ENCODE measurements at regions not wholly inside any gene's neighbourhood (a gene's known extent, or its start where the extent isn't known, plus 50 kb on each side); places are given as distances from the start of the nearest gene placed in this dataset.

DNA sequence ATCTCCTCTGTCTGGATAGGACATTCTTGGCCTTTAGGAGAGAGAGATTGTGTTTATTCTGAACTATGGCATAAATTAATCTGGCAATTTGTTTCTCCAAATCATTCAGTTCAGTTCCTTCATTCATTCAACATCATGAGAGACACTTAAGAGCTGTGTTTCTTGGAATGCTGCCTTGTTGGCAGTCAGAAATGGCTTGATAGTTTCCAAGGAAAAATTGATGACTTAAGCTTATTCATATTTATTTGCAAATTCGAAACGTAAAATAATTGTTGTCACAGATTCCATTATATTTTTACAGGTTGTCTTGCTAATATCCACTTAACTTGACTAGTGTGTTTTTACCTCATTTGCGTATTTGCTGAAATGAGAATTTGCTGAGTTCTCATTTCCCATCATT is 393.0 kb downstream of the C12orf75 start:
- WGBS, 2 donors (ENCODE audit: low coverage in 1 of 2), result 87 to 93% methylated on average over 3 of the region's 3 CpGs

DNA sequence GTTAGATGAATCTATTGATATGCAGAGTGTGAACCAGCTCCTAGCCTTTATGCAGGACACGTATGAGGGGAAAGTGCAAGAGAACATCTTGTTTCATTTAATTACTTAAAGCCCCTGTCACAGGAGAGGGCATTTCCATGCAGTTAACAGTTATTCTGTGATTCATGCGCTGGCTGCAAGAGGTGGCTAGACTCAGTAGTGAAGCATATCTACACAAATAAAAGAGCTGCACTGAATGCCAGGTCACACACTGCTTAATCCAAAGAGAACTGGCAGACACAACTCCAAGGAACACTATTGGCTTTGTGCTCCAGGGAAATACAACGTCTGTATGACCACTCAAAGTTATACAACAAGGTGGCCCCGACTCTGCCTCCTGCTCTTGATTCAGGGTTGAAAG is 394.1 kb downstream of the C12orf75 start:
- no peak overlapping the region for H3K4me3 ChIP-seq
- 41 to 49% methylated on average over 3 to 4 of the region's 4 CpGs for WGBS, 2 donors (ENCODE audit: low coverage in 1 of 2)
- no peaks in the 10 kb centered on the region for H3K27me3 ChIP-seq
- no peak for TF ChIP-seq POLR2AphosphoS5 (IDR thresholded peaks at IDR 0.05)
- no peak for TF ChIP-seq POLR2A (IDR thresholded peaks at IDR 0.05)
- TF ChIP-seq, protein P1, sequence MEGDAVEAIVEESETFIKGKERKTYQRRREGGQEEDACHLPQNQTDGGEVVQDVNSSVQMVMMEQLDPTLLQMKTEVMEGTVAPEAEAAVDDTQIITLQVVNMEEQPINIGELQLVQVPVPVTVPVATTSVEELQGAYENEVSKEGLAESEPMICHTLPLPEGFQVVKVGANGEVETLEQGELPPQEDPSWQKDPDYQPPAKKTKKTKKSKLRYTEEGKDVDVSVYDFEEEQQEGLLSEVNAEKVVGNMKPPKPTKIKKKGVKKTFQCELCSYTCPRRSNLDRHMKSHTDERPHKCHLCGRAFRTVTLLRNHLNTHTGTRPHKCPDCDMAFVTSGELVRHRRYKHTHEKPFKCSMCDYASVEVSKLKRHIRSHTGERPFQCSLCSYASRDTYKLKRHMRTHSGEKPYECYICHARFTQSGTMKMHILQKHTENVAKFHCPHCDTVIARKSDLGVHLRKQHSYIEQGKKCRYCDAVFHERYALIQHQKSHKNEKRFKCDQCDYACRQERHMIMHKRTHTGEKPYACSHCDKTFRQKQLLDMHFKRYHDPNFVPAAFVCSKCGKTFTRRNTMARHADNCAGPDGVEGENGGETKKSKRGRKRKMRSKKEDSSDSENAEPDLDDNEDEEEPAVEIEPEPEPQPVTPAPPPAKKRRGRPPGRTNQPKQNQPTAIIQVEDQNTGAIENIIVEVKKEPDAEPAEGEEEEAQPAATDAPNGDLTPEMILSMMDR (IDR thresholded peaks at IDR 0.05), result no peak
- TF ChIP-seq EP300 (IDR thresholded peaks at IDR 0.05), result no peak
- H3K9me3 ChIP-seq, result no peaks in the 10 kb centered on the region
- no peak overlapping the region for H3K27ac ChIP-seq
- H3K36me3 ChIP-seq, result no peaks in the 10 kb centered on the region
- H3K4me1 ChIP-seq, result no peaks in the 10 kb centered on the region
- ATAC-seq, result no peak

More for the DNA sequence above, 393.0 kb downstream of the C12orf75 start:
- Histone ChIP-seq H3K36me3 (no peaks in the 10 kb centered on the region), H3K9me3 (no peaks in the 10 kb centered on the region), H3K27me3 (no peaks in the 10 kb centered on the region), H3K4me1 (no peaks in the 10 kb centered on the region), H3K27ac (no peak overlapping the region), H3K4me3 (no peak overlapping the region)
- no peak for ATAC-seq
- TF ChIP-seq POLR2AphosphoS5 (IDR thresholded peaks at IDR 0.05) (no peak), POLR2A (IDR thresholded peaks at IDR 0.05) (no peak), EP300 (IDR thresholded peaks at IDR 0.05) (no peak)
- TF ChIP-seq, protein P1 (IDR thresholded peaks at IDR 0.05), result no peak

DNA sequence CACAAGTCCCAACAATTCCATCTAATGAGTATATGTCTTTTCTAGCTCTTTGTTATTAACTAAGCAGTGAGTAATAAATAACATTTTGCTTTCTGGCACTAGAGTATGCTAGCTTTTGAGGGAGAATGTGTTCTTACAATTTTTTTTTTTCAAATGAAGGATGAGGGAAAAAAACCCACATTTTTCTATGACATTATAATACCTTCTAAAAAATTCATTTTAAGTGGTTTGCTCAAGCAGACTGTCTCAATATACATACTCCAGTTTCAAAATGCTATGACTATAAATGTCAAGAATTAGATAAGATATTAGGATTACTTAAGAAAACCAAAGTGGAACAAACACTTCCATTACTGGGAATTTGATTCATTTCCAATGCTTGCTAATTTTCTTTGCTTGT is 394.6 kb downstream of the C12orf75 start:
- H3K36me3 ChIP-seq, result no peaks in the 10 kb centered on the region
- H3K9me3 ChIP-seq, result no peaks in the 10 kb centered on the region
- TF ChIP-seq, protein P1 (IDR thresholded peaks at IDR 0.05), result no peak
- no peak for TF ChIP-seq POLR2AphosphoS5 (IDR thresholded peaks at IDR 0.05)
- no peak for TF ChIP-seq POLR2A (IDR thresholded peaks at IDR 0.05)
- no peak for TF ChIP-seq EP300 (IDR thresholded peaks at IDR 0.05)
- H3K4me1 ChIP-seq, result no peaks in the 10 kb centered on the region
- no peak for ATAC-seq
- H3K27ac ChIP-seq, result no peak overlapping the region
- H3K27me3 ChIP-seq, result no peaks in the 10 kb centered on the region
- H3K4me3 ChIP-seq, result no peak overlapping the region

DNA sequence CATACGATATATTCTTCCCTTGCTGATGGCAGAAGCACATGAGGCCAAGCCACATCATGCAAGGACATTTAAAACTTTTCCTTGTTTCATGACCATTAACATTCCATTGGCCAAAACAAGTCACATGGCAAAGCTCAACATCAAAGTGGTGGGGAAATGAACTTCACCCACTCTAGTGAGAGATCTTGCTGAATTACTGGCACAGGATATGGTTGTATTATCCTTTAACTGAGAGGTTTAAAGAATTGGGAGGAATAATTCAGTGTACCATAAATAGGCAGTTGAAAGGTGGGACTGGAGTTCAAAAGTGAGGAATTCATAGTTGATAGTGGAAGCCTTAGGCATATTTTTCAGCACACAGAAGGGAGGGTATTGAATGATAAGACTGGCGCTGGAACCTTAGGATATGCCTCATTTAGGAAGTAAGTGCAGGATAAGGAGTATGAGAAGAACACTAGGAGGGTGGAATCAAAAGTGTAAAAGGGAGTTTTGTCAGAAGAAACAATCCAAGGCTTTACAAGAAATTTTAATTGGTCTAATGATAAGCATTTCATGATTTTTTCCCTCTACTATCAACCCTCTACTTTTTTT is 398.8 kb downstream of the C12orf75 start:
- WGBS, 2 donors (ENCODE audit: low coverage in 1 of 2), result 60 to 85% methylated on average over 2 of the region's 2 CpGs
- no peak for ATAC-seq
- no peak overlapping the region for H3K4me3 ChIP-seq

DNA sequence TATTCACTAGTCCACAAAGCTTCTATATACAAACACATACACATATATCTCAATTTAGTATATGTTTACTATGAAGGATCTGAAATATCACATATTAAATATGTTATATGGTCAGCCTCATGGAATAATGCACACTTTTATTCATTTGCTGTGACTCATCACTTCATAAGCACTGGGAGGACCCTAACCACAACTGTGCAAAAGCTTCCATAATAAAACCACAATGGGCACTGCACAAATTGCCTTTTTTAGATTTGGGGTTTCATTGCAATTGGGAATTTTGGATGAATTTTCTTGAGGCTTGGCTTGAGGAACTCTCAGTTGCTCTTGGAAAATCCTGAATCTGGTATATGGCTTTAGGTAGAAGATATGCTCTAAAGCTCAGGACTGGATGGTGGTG is 399.4 kb downstream of the C12orf75 start:
- no peak for ATAC-seq
- TF ChIP-seq POLR2A (IDR thresholded peaks at IDR 0.05), result no peak
- TF ChIP-seq POLR2AphosphoS5 (IDR thresholded peaks at IDR 0.05), result no peak
- TF ChIP-seq, protein P1 (IDR thresholded peaks at IDR 0.05), result no peak
- no peak for TF ChIP-seq EP300 (IDR thresholded peaks at IDR 0.05)
- Histone ChIP-seq H3K27ac (no peak overlapping the region), H3K36me3 (no peaks in the 10 kb centered on the region), H3K4me1 (no peaks in the 10 kb centered on the region), H3K4me3 (no peak overlapping the region), H3K9me3 (no peaks in the 10 kb centered on the region), H3K27me3 (no peaks in the 10 kb centered on the region)

More for the DNA sequence above, 398.8 kb downstream of the C12orf75 start:
- H3K36me3 ChIP-seq, result no peaks in the 10 kb centered on the region
- no peak overlapping the region for H3K27ac ChIP-seq
- H3K4me1 ChIP-seq, result no peaks in the 10 kb centered on the region
- TF ChIP-seq POLR2AphosphoS5 (IDR thresholded peaks at IDR 0.05) (no peak), EP300 (IDR thresholded peaks at IDR 0.05) (no peak)
- no peaks in the 10 kb centered on the region for H3K27me3 ChIP-seq
- H3K9me3 ChIP-seq, result no peaks in the 10 kb centered on the region
